Transverse colon (tissue), 4 donors: ENCODE measurements at regions not wholly inside any gene's neighbourhood (a gene's known extent, or its start where the extent isn't known, plus 50 kb on each side); places are given as distances from the start of the nearest gene placed in this dataset.

ENCODE experiments used
- EP300 ChIP-seq: sonication (generic); formaldehyde crosslinking; IDR thresholded peaks from one replicate; pipeline ENCODE4 v1.6.1; 2017; ENCODE audit warnings: antibody characterized with exemption, low read depth
- POLR2A ChIP-seq: fragments of 450-650 bp; IDR thresholded peaks from one replicate; pipeline ENCODE4 v1.6.1; 2016; ENCODE audit warnings: antibody characterized with exemption, mild to moderate bottlenecking, moderate library complexity
- POLR2AphosphoS5 ChIP-seq, 3 donors: sonication (generic); formaldehyde crosslinking; IDR thresholded peaks; one replicate each; pipeline ENCODE4 v1.6.1; 2016; ENCODE audit warnings: antibody characterized with exemption in 3 of 3
- TF ChIP-seq, protein P1 (sequence below), 5 experiments: fragments of 200-600 bp in 3 of 5; fragments of 450-650 bp in 2 of 5; sonication (generic) in 3 of 5; IDR thresholded peaks; 1 replicate in 2 of 5; 2 replicates in 3 of 5; pipeline ENCODE4 v1.5.1; 2016 to 2017; ENCODE audit warnings: antibody characterized with exemption in 5 of 5, inconsistent platforms in 3 of 5, mild to moderate bottlenecking in 2 of 5, moderate library complexity in 1 of 5

DNA sequence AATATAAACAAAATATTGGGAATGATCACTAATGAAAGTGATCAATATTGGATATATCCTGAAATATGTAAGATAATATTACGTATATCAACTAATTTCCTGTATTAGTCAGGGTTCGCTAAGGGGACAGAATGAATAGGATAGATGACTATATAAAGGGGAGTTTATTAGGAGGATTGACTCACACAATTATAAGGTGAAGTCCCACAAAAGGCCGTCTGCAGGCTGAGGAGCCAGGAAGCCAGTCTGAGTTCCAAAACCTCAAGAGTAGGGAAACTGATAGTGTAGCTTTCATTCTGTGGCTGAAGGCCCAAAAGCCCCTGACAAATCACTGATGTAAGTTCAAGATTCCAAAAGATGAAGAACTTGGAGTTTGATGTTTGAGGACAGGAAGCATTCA lies 561.1 kb downstream of the PRDM9 start:
- TF ChIP-seq POLR2A: no peak
- TF ChIP-seq, protein P1, sequence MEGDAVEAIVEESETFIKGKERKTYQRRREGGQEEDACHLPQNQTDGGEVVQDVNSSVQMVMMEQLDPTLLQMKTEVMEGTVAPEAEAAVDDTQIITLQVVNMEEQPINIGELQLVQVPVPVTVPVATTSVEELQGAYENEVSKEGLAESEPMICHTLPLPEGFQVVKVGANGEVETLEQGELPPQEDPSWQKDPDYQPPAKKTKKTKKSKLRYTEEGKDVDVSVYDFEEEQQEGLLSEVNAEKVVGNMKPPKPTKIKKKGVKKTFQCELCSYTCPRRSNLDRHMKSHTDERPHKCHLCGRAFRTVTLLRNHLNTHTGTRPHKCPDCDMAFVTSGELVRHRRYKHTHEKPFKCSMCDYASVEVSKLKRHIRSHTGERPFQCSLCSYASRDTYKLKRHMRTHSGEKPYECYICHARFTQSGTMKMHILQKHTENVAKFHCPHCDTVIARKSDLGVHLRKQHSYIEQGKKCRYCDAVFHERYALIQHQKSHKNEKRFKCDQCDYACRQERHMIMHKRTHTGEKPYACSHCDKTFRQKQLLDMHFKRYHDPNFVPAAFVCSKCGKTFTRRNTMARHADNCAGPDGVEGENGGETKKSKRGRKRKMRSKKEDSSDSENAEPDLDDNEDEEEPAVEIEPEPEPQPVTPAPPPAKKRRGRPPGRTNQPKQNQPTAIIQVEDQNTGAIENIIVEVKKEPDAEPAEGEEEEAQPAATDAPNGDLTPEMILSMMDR (IDR thresholded peaks at IDR 0.05): no peak
- no peak for TF ChIP-seq POLR2AphosphoS5 (IDR thresholded peaks at IDR 0.05)
- TF ChIP-seq EP300: no peak
